Central memory CD8-positive, alpha-beta T cell (primary cell): ENCODE measurements at regions not wholly inside any gene's neighbourhood (a gene's known extent, or its start where the extent isn't known, plus 50 kb on each side); places are given as distances from the start of the nearest gene placed in this dataset.

ENCODE experiments used
- ATAC-seq: fragments of 150-1000 bp; cut with Tn5 transposase; replicated peaks from 2 replicates; pipeline ENCODE4 v1.10.0; 2022; ENCODE audit warnings: mild to moderate bottlenecking, moderate FRiP score, moderate number of reproducible peaks; ENCODE audit not compliant: poor library complexity, severe bottlenecking; ENCODE audit errors: extremely low read depth
- DNase-seq, 2 donors: peaks; one replicate each; pipeline ENCODE4 v3.0.0; 2021; ENCODE audit warnings: low spot score in 2 of 2
- H3K27ac Mint-ChIP-seq: one replicate; pipeline ENCODE4 v1.8.0; 2022; ENCODE audit warnings: low read depth, mild to moderate bottlenecking, moderate library complexity, mixed read lengths
- H3K27me3 Mint-ChIP-seq: one replicate; pipeline ENCODE4 v1.8.0; 2022; ENCODE audit warnings: mixed read lengths
- H3K36me3 Mint-ChIP-seq: one replicate; pipeline ENCODE4 v1.8.0; 2022; ENCODE audit warnings: mild to moderate bottlenecking, moderate library complexity, mixed read lengths; ENCODE audit not compliant: insufficient read depth
- H3K4me1 Mint-ChIP-seq: one replicate; pipeline ENCODE4 v1.8.0; 2022; ENCODE audit warnings: mixed read lengths
- H3K4me3 Mint-ChIP-seq: one replicate; pipeline ENCODE4 v1.8.0; 2022; ENCODE audit warnings: mild to moderate bottlenecking, moderate library complexity, mixed read lengths
- H3K9me3 Mint-ChIP-seq: one replicate; pipeline ENCODE4 v1.8.0; 2022; ENCODE audit warnings: mixed read lengths

DNA sequence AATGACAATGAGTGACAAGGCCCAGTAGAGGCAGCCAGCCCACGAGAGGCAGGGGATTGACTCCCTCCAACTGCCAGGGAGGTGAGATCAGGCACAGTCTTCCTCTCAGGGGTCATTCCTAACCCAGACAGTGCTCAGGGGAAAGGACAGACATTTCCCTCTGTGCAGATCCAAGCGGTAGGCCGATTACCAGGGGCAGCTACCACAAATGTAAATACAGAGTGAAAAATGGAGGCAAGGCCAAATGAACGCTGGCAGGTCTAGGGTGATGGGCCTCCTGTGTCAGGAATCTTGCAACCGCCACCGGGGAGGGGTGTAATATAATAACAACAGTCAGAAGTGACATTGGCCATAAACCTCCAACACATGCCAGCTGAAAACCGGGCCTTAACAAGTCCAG, 881.4 kb downstream of the UQCRFS1 start:
- H3K27me3 Mint-ChIP-seq: no peaks in the 10 kb centered on the region

DNA sequence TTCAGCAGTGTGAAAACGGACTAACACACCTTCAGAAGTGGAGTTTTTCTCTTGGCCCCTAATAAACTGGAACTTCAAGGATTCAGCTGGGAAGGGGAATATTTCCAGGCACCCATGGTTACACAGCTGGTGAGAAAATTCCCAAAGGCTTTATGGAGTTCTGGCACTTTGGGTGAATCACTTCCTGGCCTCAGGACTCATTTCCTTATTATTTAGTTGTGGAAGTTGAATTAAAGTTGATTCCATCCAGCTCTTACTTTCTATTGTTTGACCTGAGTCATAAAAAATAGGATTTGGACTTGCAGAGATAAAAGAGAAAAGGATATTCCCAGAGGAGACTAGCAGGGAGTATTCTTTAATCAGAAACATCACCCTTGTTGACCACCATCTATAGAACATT, 882.1 kb downstream of the UQCRFS1 start:
- Mint-ChIP-seq H3K36me3 (no peaks in the 10 kb centered on the region), H3K27me3 (no peaks in the 10 kb centered on the region), H3K9me3 (no peaks in the 10 kb centered on the region), H3K4me1 (no peaks in the 10 kb centered on the region), H3K27ac (no peak overlapping the region), H3K4me3 (no peak overlapping the region)
- no peak for DNase-seq
- ATAC-seq: no peak

More for the DNA sequence above, 881.4 kb downstream of the UQCRFS1 start:
- Mint-ChIP-seq H3K4me3 (no peak overlapping the region), H3K4me1 (no peaks in the 10 kb centered on the region), H3K36me3 (no peaks in the 10 kb centered on the region), H3K9me3 (no peaks in the 10 kb centered on the region), H3K27ac (no peak overlapping the region)
- ATAC-seq: no peak
- no peak for DNase-seq

DNA sequence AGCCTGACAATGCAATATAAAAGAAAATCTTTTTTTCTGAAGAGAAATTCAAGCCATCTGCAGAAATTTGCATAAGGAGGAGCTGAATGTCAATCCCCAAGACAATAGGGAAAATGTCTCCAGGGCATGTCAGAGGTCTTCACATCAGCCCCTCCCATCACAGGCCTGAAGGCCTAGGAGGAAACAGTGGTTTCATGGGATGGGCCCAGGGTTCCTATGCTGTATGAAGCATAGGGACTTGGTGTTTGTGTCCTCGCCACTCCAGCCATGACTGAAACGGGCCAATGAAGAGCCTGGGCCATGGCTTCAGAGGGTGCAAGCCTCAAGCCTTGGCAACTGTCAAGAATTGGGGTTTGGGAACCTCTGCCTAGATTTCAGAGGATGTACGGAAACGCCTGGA, 883.5 kb downstream of the UQCRFS1 start:
- ATAC-seq: no peak

DNA sequence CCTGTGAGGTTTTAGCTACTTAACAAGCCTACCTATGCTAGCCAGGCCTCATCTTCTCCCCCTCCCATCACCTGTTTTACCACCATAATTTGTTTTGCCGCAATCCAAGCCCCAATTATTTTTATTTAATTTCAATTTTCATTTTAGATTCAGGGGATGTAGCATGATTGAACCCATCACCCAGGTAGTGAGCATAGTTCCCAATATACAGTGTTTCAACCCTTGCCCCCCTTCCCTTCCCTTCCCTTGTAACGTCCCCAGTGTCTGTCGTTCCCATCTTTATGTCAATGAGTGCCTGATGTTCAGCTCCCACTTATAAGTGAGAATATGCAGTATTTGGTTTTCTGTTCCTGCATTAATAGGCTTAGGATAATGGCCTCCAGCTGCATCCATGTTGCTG, 885.0 kb downstream of the UQCRFS1 start:
- no peaks in the 10 kb centered on the region for H3K9me3 Mint-ChIP-seq

More for the DNA sequence above, 883.5 kb downstream of the UQCRFS1 start:
- Mint-ChIP-seq H3K9me3 (no peaks in the 10 kb centered on the region), H3K27me3 (no peaks in the 10 kb centered on the region), H3K27ac (no peak overlapping the region), H3K36me3 (no peaks in the 10 kb centered on the region), H3K4me1 (no peaks in the 10 kb centered on the region), H3K4me3 (no peak overlapping the region)
- no peak for DNase-seq

GRCh38 chr19:28326746-28327145, 886.2 kb downstream of the UQCRFS1 start:
- no peak for ATAC-seq
- no peak overlapping the region for H3K4me3 Mint-ChIP-seq

More for the DNA sequence above, 885.0 kb downstream of the UQCRFS1 start:
- Mint-ChIP-seq H3K4me3 (no peak overlapping the region), H3K27me3 (no peaks in the 10 kb centered on the region), H3K4me1 (no peaks in the 10 kb centered on the region), H3K36me3 (no peaks in the 10 kb centered on the region), H3K27ac (no peak overlapping the region)
- DNase-seq: no peak
- ATAC-seq: no peak

DNA sequence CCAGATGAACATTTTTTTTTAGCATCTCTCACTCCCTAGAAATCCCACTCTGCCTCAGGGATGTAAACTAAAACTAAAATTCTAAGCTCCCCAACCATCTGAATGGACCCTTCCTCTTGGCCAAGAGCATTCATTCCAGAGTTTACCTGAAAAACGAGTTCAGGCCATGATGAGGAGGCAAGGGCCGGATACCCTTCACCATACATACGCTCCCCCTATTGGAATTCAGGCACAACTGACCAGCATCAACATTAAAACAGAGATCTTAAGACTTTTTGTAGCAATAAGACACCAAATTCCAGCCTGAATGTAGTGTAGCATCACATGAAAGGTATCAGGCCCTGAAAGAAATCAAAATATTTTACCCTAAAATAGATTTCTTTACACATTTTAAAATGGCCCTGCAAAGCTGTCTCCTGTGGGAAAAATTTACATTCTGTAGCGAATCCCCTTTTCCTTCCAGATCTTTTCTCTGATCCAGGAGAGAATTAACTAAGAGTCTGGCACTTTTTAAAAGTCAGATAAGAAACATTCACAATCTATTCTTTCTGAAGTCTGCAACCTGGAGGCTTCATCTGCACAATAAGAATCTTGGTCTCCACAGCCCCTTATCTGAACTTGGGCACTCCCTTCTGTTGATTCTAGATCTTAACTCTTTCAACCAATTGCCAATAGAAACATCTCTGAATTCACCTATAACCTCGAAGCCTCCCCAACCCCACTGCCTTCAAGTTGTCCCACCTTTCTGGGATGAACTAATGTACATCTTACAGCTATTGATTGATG, 888.5 kb downstream of the UQCRFS1 start:
- Mint-ChIP-seq H3K27me3 (no peaks in the 10 kb centered on the region), H3K27ac (no peak overlapping the region), H3K36me3 (no peaks in the 10 kb centered on the region), H3K4me1 (no peaks in the 10 kb centered on the region), H3K9me3 (no peaks in the 10 kb centered on the region), H3K4me3 (no peak overlapping the region)
- ATAC-seq: no peak
- DNase-seq: no peak

More at GRCh38 chr19:28326746-28327145, 886.2 kb downstream of the UQCRFS1 start:
- no peaks in the 10 kb centered on the region for H3K4me1 Mint-ChIP-seq
- no peaks in the 10 kb centered on the region for H3K27me3 Mint-ChIP-seq
- no peak for DNase-seq
- H3K36me3 Mint-ChIP-seq: no peaks in the 10 kb centered on the region
- no peaks in the 10 kb centered on the region for H3K9me3 Mint-ChIP-seq
- H3K27ac Mint-ChIP-seq: no peak overlapping the region

DNA sequence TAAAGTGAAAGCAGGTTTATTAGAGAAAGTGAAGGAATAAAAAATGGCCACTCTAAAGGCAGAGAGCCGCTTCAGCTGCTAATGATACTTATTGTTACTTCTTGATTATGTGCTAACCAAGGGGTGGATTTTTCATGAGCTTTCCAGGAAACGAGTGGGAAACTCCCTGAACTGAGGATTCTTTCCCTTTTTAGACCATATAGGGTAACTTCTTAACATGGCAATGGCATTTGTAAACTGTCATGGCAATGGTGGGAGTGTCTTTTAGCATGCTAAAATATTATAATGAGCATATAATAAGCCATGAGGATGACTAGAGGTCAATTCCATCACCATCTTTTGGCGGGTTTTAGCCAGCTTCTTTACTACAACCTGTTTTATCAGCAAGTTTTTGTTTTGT, 890.0 kb downstream of the UQCRFS1 start:
- H3K36me3 Mint-ChIP-seq: no peaks in the 10 kb centered on the region
- H3K4me3 Mint-ChIP-seq: no peak overlapping the region
- no peak overlapping the region for H3K27ac Mint-ChIP-seq
- no peaks in the 10 kb centered on the region for H3K9me3 Mint-ChIP-seq
- no peak for DNase-seq
- H3K27me3 Mint-ChIP-seq: peaks cover under 1% of the 10 kb centered on the region
- ATAC-seq: no peak
- H3K4me1 Mint-ChIP-seq: no peaks in the 10 kb centered on the region

GRCh38 chr19:28322491-28322890, 890.5 kb downstream of the UQCRFS1 start:
- no peaks in the 10 kb centered on the region for H3K4me1 Mint-ChIP-seq
- H3K27ac Mint-ChIP-seq: no peak overlapping the region
- peaks cover 5% of the 10 kb centered on the region for H3K27me3 Mint-ChIP-seq
- DNase-seq: no peak
- H3K36me3 Mint-ChIP-seq: no peaks in the 10 kb centered on the region
- no peaks in the 10 kb centered on the region for H3K9me3 Mint-ChIP-seq
- no peak overlapping the region for H3K4me3 Mint-ChIP-seq
- no peak for ATAC-seq

DNA sequence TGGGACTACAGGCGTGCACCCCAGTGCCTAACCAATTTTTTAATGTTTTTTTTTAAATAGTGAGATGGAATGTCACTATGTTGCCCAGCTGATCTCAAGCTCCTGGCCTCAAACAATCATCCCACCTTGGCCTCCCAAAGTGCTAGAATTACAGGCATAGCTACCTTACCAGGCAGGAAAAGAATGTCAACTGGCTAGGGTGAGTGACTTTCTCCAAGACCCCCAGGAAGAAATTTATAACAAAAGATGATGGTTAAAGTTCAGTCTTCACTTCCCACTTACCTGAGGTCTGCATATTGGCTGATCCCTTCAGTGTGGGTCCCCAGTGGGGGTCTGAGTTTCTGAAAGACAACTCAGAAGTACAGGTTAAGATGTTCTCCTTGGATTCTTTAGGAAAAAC, 893.0 kb downstream of the UQCRFS1 start:
- H3K36me3 Mint-ChIP-seq: no peaks in the 10 kb centered on the region
- ATAC-seq (no peak), DNase-seq (no peak)
- H3K9me3 Mint-ChIP-seq: no peaks in the 10 kb centered on the region
- H3K27me3 Mint-ChIP-seq: peaks cover 9% of the 10 kb centered on the region
- H3K4me3 Mint-ChIP-seq: no peak overlapping the region
- no peaks in the 10 kb centered on the region for H3K4me1 Mint-ChIP-seq
- no peak overlapping the region for H3K27ac Mint-ChIP-seq

DNA sequence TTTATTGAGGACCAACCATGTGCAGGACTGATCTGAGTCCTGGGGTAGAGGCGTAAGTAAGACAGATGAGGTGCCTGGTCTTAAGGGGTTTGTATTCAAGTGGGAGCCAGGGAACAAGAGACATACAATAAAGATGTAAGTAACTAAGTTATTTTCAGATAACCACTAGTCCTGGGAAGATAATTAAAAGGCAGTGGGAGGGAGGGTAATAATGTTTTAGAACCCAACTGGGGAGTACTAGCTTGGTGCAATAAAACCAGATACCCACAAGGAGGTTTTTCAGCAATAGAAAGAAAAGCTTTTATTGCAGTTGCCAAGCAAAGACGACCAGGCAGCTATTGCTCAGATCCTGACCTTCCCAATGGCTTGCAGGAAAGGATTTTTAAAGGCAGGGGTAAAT, 893.7 kb downstream of the UQCRFS1 start:
- Mint-ChIP-seq H3K4me3 (no peak overlapping the region), H3K9me3 (no peaks in the 10 kb centered on the region), H3K27me3 (peaks cover 9% of the 10 kb centered on the region), H3K4me1 (no peaks in the 10 kb centered on the region), H3K36me3 (no peaks in the 10 kb centered on the region), H3K27ac (no peak overlapping the region)
- DNase-seq (no peak), ATAC-seq (no peak)

GRCh38 chr19:28318469-28319179, 894.3 kb downstream of the UQCRFS1 start:
- Mint-ChIP-seq H3K27me3 (peaks cover 9% of the 10 kb centered on the region), H3K4me1 (no peaks in the 10 kb centered on the region), H3K27ac (no peak overlapping the region), H3K4me3 (no peak overlapping the region), H3K36me3 (no peaks in the 10 kb centered on the region), H3K9me3 (no peaks in the 10 kb centered on the region)
- DNase-seq (no peak), ATAC-seq (no peak)

DNA sequence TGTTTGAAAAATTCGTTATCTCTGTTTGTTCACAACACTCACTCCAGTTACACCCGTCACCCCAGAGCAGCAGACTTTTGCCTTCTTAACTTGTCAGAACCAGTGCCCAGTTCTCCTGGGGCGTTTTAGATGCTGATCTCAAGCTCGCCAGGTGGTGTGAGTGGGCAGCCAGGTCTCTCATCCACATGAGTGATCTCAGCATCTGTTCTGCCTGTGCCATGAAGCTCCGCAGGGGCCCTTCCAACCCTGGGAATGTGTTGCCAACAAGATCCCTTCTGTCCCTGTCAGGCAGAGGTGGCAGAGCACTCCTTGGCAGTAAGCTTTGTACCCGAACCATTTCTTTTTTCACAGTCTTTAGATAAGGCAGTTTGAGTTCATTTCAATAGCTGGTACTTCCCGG, 896.5 kb downstream of the UQCRFS1 start:
- Mint-ChIP-seq H3K27me3 (peaks cover 9% of the 10 kb centered on the region), H3K9me3 (no peaks in the 10 kb centered on the region), H3K4me3 (no peak overlapping the region), H3K4me1 (no peaks in the 10 kb centered on the region), H3K36me3 (no peaks in the 10 kb centered on the region), H3K27ac (no peak overlapping the region)
- DNase-seq (no peak), ATAC-seq (no peak)

DNA sequence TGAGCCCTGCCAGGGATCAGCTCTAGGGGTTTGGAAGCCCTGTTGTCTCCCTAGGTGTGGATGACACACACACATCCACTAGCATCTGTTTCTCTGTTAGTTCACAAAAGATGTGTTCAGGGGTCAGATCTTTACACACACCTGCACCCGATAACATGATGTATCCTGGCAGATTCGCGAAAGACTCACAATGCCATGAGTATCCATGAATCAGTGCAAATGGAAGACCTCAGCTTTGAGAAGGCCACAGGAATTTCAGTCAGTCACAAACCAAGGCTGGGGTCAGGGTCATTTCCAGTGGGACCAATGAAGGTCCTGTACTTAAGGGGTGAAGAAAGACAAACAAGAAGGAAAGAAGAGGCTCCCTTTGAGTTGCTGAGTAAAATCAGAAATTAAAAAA, 898.2 kb downstream of the UQCRFS1 start:
- H3K4me1 Mint-ChIP-seq: no peaks in the 10 kb centered on the region
- H3K36me3 Mint-ChIP-seq: no peaks in the 10 kb centered on the region
- H3K9me3 Mint-ChIP-seq: no peaks in the 10 kb centered on the region
- no peak for ATAC-seq
- no peak overlapping the region for H3K4me3 Mint-ChIP-seq
- DNase-seq: no peak
- no peak overlapping the region for H3K27ac Mint-ChIP-seq
- H3K27me3 Mint-ChIP-seq: peaks cover 9% of the 10 kb centered on the region
